GM12878 (cell line): ENCODE measurements at regions not wholly inside any gene's neighbourhood (a gene's known extent, or its start where the extent isn't known, plus 50 kb on each side); places are given as distances from the start of the nearest gene placed in this dataset.

ENCODE experiments used
- BCL11A ChIP-seq: IDR thresholded peaks from 2 replicates; pipeline ENCODE4 v1.6.1; 2011; ENCODE audit warnings: low read depth, low read length
- BCLAF1 ChIP-seq: fragments of 450-650 bp; IDR thresholded peaks from 2 replicates; pipeline ENCODE4 v1.6.1; 2017; ENCODE audit warnings: antibody characterized with exemption, mild to moderate bottlenecking, moderate library complexity
- EED ChIP-seq: sonication (generic); IDR thresholded peaks from 2 replicates; pipeline ENCODE4 v1.6.1; 2016; ENCODE audit warnings: antibody characterized with exemption, low read depth
- EP300 ChIP-seq, 2 experiments: fragments of 150-350 bp in 1 of 2; IDR thresholded peaks; 2 replicates each; pipeline ENCODE4 v1.6.1; 2011 to 2012; ENCODE audit warnings: low read depth in 2 of 2, low read length in 2 of 2, borderline replicate concordance in 1 of 2, improper control_type of control experiment in 1 of 2, inconsistent platforms in 1 of 2; ENCODE audit not compliant: control insufficient read depth in 1 of 2
- HCFC1 ChIP-seq: fragments of 150-350 bp; IDR thresholded peaks from 2 replicates; pipeline ENCODE4 v1.6.1; 2014; ENCODE audit warnings: low read length
- IRF4 ChIP-seq: IDR thresholded peaks from 2 replicates; pipeline ENCODE4 v1.6.1; 2011; ENCODE audit warnings: low read depth, low read length
- MEF2B ChIP-seq: fragments of 450-650 bp; IDR thresholded peaks from 2 replicates; pipeline ENCODE4 v1.6.1; 2018; ENCODE audit warnings: mild to moderate bottlenecking, moderate library complexity; ENCODE audit not compliant: partially characterized antibody, poor library complexity, severe bottlenecking
- MLLT1 ChIP-seq: fragments of 450-650 bp; IDR thresholded peaks from 2 replicates; pipeline ENCODE4 v1.6.1; 2016; ENCODE audit warnings: mild to moderate bottlenecking
- NFYA ChIP-seq: IDR thresholded peaks from 2 replicates; pipeline ENCODE4 v1.6.1; 2011; ENCODE audit warnings: low read depth, mild to moderate bottlenecking, low read length, improper control_type of control experiment, borderline replicate concordance
- NFYB ChIP-seq: IDR thresholded peaks from 2 replicates; pipeline ENCODE4 v1.6.1; 2011; ENCODE audit warnings: low read depth, mild to moderate bottlenecking, low read length, improper control_type of control experiment, moderate library complexity; ENCODE audit not compliant: insufficient read depth
- NKRF ChIP-seq: fragments of 450-650 bp; conservative IDR thresholded peaks from 2 replicates; pipeline ENCODE4 v1.6.1; 2017; ENCODE audit warnings: mild to moderate bottlenecking, moderate library complexity
- PRDM15 ChIP-seq: fragments of 450-650 bp; formaldehyde crosslinking; IDR thresholded peaks from 2 replicates; pipeline ENCODE4 v1.4.0; 2020; ENCODE audit warnings: mild to moderate bottlenecking, moderate library complexity
- RELA ChIP-seq: fragments of 450-650 bp; IDR thresholded peaks from 2 replicates; pipeline ENCODE4 v1.8.0; 2014; ENCODE audit warnings: borderline replicate concordance; ENCODE audit not compliant: partially characterized antibody
- RUNX3 ChIP-seq: IDR thresholded peaks from 2 replicates; pipeline ENCODE4 v1.6.1; 2012; ENCODE audit warnings: low read length, inconsistent platforms
- SMC3 ChIP-seq: IDR thresholded peaks from 2 replicates; pipeline ENCODE4 v1.6.1; 2011; ENCODE audit warnings: low read length, improper control_type of control experiment, borderline replicate concordance
- TARDBP ChIP-seq: IDR thresholded peaks from 2 replicates; pipeline ENCODE4 v1.6.1; 2016; ENCODE audit warnings: borderline replicate concordance
- TCF7 ChIP-seq: IDR thresholded peaks from 2 replicates; pipeline ENCODE4 v1.6.1; 2014; ENCODE audit warnings: antibody characterized with exemption, borderline replicate concordance
- YY1 ChIP-seq: IDR thresholded peaks from 2 replicates; pipeline ENCODE4 v1.6.1; 2011; ENCODE audit warnings: low read depth, mild to moderate bottlenecking, low read length
- ZNF24 ChIP-seq: fragments of 450-650 bp; IDR thresholded peaks from 2 replicates; pipeline ENCODE4 v1.6.1; 2017; ENCODE audit warnings: antibody characterized with exemption, mild to moderate bottlenecking
- ZSCAN29 ChIP-seq: fragments of 450-650 bp; IDR thresholded peaks from 2 replicates; pipeline ENCODE4 v1.6.1; 2017; ENCODE audit warnings: mild to moderate bottlenecking, moderate library complexity

- TF ChIP-seq HCFC1 = no peak
- no peak for TF ChIP-seq SMC3
- TF ChIP-seq NKRF = no peak
- peak; percentile 5 to 66; a peak in 1 of 4 replicates for TF ChIP-seq EP300 (IDR thresholded peaks at IDR 0.05; ENCODE audit: borderline replicate concordance in 1 of 2, control insufficient read depth in 1 of 2, low read depth in 2 of 2, low read length in 2 of 2)
- TF ChIP-seq NFYB = no peak
- no peak for TF ChIP-seq RELA
- TF ChIP-seq TARDBP = no peak
- no peak for TF ChIP-seq YY1
- TF ChIP-seq EED = no peak
- TF ChIP-seq NFYA = no peak
- TF ChIP-seq TCF7 = no peak
- TF ChIP-seq BCL11A = peak; percentile 61
- no peak for TF ChIP-seq ZNF24
- TF ChIP-seq PRDM15 (CRISPR knock-in tag) = no peak
- TF ChIP-seq BCLAF1 = no peak
- TF ChIP-seq IRF4 = peak; percentile 75; the same call in 1 of the 2 replicates
- no peak for TF ChIP-seq MEF2B
- TF ChIP-seq RUNX3 = peak; percentile 83
- no peak for TF ChIP-seq ZSCAN29
- no peak for TF ChIP-seq MLLT1
These were observed 555.8 kb downstream of the PLA2G4A start (continued) for GRCh38 chr1:187384504-187384903.
